HepG2 (cell line): ENCODE measurements at regions not wholly inside any gene's neighbourhood (a gene's known extent, or its start where the extent isn't known, plus 50 kb on each side); places are given as distances from the start of the nearest gene placed in this dataset.
A peak's percentile ranks its signal among the peaks of the same experiment; 100 is the strongest.

Experiments used
- ATAC-seq: fragments of 200-7000 bp; cut with Tn5 transposase; 3 replicates; pipeline ENCODE4 v1.9.1; 2020; ENCODE audit warnings: mild to moderate bottlenecking, moderate library complexity
- BruUV-seq: library from RNA; stranded (reverse); fragments of 400-500 nt; replicated peaks from 2 replicates; lab custom pipeline; 2021; lab: Mats Ljungman, UMichigan
- CTCF ChIA-PET: fragments of 300-600 bp; formaldehyde crosslinking; extraction: SDS; loops from one replicate; lab custom pipeline; 2021; ENCODE audit warnings: low total read pairs, inconsistent platforms, low intra/inter-chr PET ratio; lab: Yijun Ruan, JAX
- POLR2A ChIA-PET: fragments of 350-600 bp; sonication (Branson Sonifier 250); formaldehyde crosslinking; loops from one replicate; lab custom pipeline; 2020; ENCODE audit warnings: antibody characterized with exemption, inconsistent platforms; lab: Yijun Ruan, JAX
- DNase-seq: peaks from one replicate; pipeline ENCODE4 v3.0.0-alpha.2; 2015; ENCODE audit warnings: low spot score
- FAIRE-seq: peaks from 3 replicates; lab custom pipeline; 2011; peaks lifted over from hg19 to GRCh38; lab: Jason Lieb, UNC
- H2AFZ ChIP-seq: one replicate; pipeline ENCODE4 v1.6.1; 2011; ENCODE audit warnings: low read length, inconsistent platforms
- H3K27ac ChIP-seq: fragments of 300-600 bp; 3 replicates; pipeline ENCODE4 v1.8.0; 2011; ENCODE audit warnings: mixed run types, mild to moderate bottlenecking, mixed read lengths, low read length, inconsistent platforms; ENCODE audit not compliant: insufficient read depth; ENCODE audit errors: extremely low read length
- H3K27me3 ChIP-seq, 2 experiments: fragments of 200-600 bp in 1 of 2; 2 replicates in 1 of 2; 3 replicates in 1 of 2; pipeline versions ENCODE4 v1.6.0 to v1.8.0; 2011; ENCODE audit warnings: low read length in 2 of 2, mild to moderate bottlenecking in 2 of 2, moderate library complexity in 2 of 2, inconsistent platforms in 1 of 2; ENCODE audit not compliant: insufficient read depth in 2 of 2, control insufficient read depth in 1 of 2
- H3K36me3 ChIP-seq, 2 experiments: fragments of 200-600 bp in 1 of 2; replicated peaks in 1 of 2; 2 replicates in 1 of 2; 3 replicates in 1 of 2; pipeline versions ENCODE4 v1.5.1 to v1.8.0; 2011; ENCODE audit warnings: low read length in 2 of 2, inconsistent platforms in 1 of 2; ENCODE audit not compliant: insufficient read depth in 2 of 2, control insufficient read depth in 1 of 2
- H3K4me1 ChIP-seq: 2 replicates; pipeline ENCODE4 v1.5.1; 2012; ENCODE audit warnings: low read length, inconsistent platforms; ENCODE audit not compliant: insufficient read depth
- H3K4me2 ChIP-seq: 2 replicates; pipeline ENCODE4 v1.6.0; 2011; ENCODE audit warnings: low read depth, low read length, inconsistent platforms
- H3K4me3 ChIP-seq, 3 experiments: fragments of 200-600 bp in 1 of 3; sonication (generic), shearing (Covaris generic) in 1 of 3; replicated peaks in 1 of 3; 2 replicates each; pipeline ENCODE4 v1.5.1; 2011 to 2016; ENCODE audit warnings: low read length in 3 of 3, inconsistent platforms in 2 of 3, low read depth in 2 of 3, mild to moderate bottlenecking in 2 of 3, control low read depth in 1 of 3, mixed read lengths in 1 of 3; ENCODE audit not compliant: insufficient read depth in 1 of 3
- H3K79me2 ChIP-seq: one replicate; pipeline ENCODE4 v1.6.1; 2011; ENCODE audit warnings: low read length, inconsistent platforms; ENCODE audit not compliant: insufficient read depth
- H3K9ac ChIP-seq: 2 replicates; pipeline ENCODE4 v1.6.0; 2011; ENCODE audit warnings: mild to moderate bottlenecking, low read depth, low read length, inconsistent platforms; ENCODE audit not compliant: insufficient read depth
- H3K9me3 ChIP-seq: 2 replicates; pipeline ENCODE4 v1.5.1; 2012; ENCODE audit warnings: mild to moderate bottlenecking, low read length
- H4K20me1 ChIP-seq: 2 replicates; pipeline ENCODE4 v1.6.0; 2011; ENCODE audit warnings: inconsistent platforms, mild to moderate bottlenecking, low read length, moderate library complexity; ENCODE audit not compliant: insufficient read depth
- DPF2 ChIP-seq: sonication (generic); formaldehyde crosslinking; IDR thresholded peaks from 2 replicates; pipeline ENCODE4 v1.4.0; 2020; ENCODE audit warnings: mild to moderate bottlenecking, low read depth, missing genetic modification reagents, borderline replicate concordance
- FOXP1 ChIP-seq, 2 experiments: fragments of 450-650 bp in 1 of 2; IDR thresholded peaks; 2 replicates each; pipeline ENCODE4 v1.6.1; 2017 to 2018; ENCODE audit warnings: antibody characterized with exemption in 1 of 2
- GABPA ChIP-seq, 2 experiments: IDR thresholded peaks; 2 replicates each; pipeline ENCODE4 v1.6.1; 2011 to 2016; ENCODE audit warnings: low read depth in 2 of 2, low read length in 1 of 2, missing biosample characterization in 1 of 2, missing genetic modification characterization in 1 of 2
- HNF4A ChIP-seq: sonication (generic); formaldehyde crosslinking; IDR thresholded peaks from 2 replicates; pipeline ENCODE4 v1.4.0; 2020; ENCODE audit warnings: missing genetic modification reagents
- MEIS1 ChIP-seq: sonication (generic); formaldehyde crosslinking; IDR thresholded peaks from 2 replicates; pipeline ENCODE4 v1.9.0; 2021; ENCODE audit warnings: mild to moderate bottlenecking, missing genetic modification reagents, moderate library complexity, borderline replicate concordance
- MZF1 ChIP-seq: sonication (generic); formaldehyde crosslinking; IDR thresholded peaks from 2 replicates; pipeline ENCODE4 v1.8.1; 2023; ENCODE audit warnings: mild to moderate bottlenecking, missing genetic modification reagents, borderline replicate concordance
- NONO ChIP-seq, 2 experiments: fragments of 450-650 bp in 1 of 2; sonication (generic) in 1 of 2; formaldehyde crosslinking in 1 of 2; IDR thresholded peaks in 1 of 2; conservative IDR thresholded peaks in 1 of 2; 2 replicates each; pipeline versions ENCODE4 v1.6.1 to v1.8.0; 2017 to 2022; ENCODE audit warnings: mild to moderate bottlenecking in 1 of 2, missing genetic modification reagents in 1 of 2, moderate library complexity in 1 of 2
- ZNF652 ChIP-seq: IDR thresholded peaks from 2 replicates; pipeline ENCODE4 v1.6.1; 2016; ENCODE audit warnings: low read depth, borderline replicate concordance
- WGBS: methylation state at CpG from one replicate; pipeline ENCODE4 v1.1.6; 2017; ENCODE audit warnings: low lambda C conversion rate; 5-methylcytosine and 5-hydroxymethylcytosine counted together
- in situ Hi-C: cut with HindIII; loops from 2 replicates; pipeline ENCODE4 v1.10.0; 2017; ENCODE audit warnings: low pct_unique_long_range_greater_than_20kb; ENCODE audit not compliant: extremely low pct_ligation_motif_present
- intact Hi-C: fragments of 100-400 bp; cut with micrococcal nuclease; formaldehyde crosslinking; loops from one replicate; pipeline ENCODE4 v1.10.0; 2022; ENCODE audit not compliant: unreplicated experiment
- TF ChIP-seq, protein P1 (sequence below): sonication (generic); formaldehyde crosslinking; IDR thresholded peaks from 2 replicates; pipeline ENCODE4 v1.4.0; 2020; ENCODE audit warnings: missing genetic modification reagents

GRCh38 chr5:36383942-36384341 is 82.2 kb upstream of the RANBP3L start:
- FAIRE-seq, result no peak
- Histone ChIP-seq H3K36me3 (no peaks in the 10 kb centered on the region), H4K20me1 (no peaks in the 10 kb centered on the region), H3K4me2 (no peak overlapping the region)
- no TSS peak for BruUV-seq
- intact Hi-C loops, result no loop called here
- no peak for DNase-seq
- TF ChIP-seq MEIS1 (CRISPR knock-in tag) (no peak), NONO (IDR thresholded peaks at IDR 0.05) (no peak), NONO (CRISPR knock-in tag; conservative IDR thresholded peaks at IDR 0.05) (no peak), MZF1 (CRISPR knock-in tag) (no peak), HNF4A (CRISPR knock-in tag) (peak; percentile 18; the same call in 1 of the 2 replicates)
- TF ChIP-seq, all 625 proteins: peak for 1
- peaks cover 15% of the 10 kb centered on the region for H3K4me1 ChIP-seq
- H3K27ac ChIP-seq, result no peak overlapping the region
- no peaks in the 10 kb centered on the region for H3K79me2 ChIP-seq
- no peak overlapping the region for H3K9ac ChIP-seq
- H3K4me3 ChIP-seq, result no peak overlapping the region
- ATAC-seq, result peak; percentile 41; the same call in 1 of the 3 replicates
- 37% methylated on average over 5 of the region's 5 CpGs for WGBS
- ChIA-PET POLR2A (no interaction called here), CTCF (no interaction called here)
- in situ Hi-C loops, result no loop called here
- H2AFZ ChIP-seq, result no peak overlapping the region
- no peaks in the 10 kb centered on the region for H3K9me3 ChIP-seq
- H3K27me3 ChIP-seq, result no peaks in the 10 kb centered on the region; a peak in 1 of 5 replicates

- no peaks in the 10 kb centered on the region for H3K27me3 ChIP-seq
- no peak; the same call in 2 of the 3 replicates for ATAC-seq
- no peak overlapping the region for H3K9ac ChIP-seq
- no peaks in the 10 kb centered on the region for H3K9me3 ChIP-seq
- DNase-seq, result no peak
- WGBS, result 3% methylated on average over 3 of the region's 3 CpGs
- H3K79me2 ChIP-seq, result no peaks in the 10 kb centered on the region
- H3K4me2 ChIP-seq, result no peak overlapping the region
- in situ Hi-C loops (no loop called here), intact Hi-C loops (no loop called here)
- CTCF ChIA-PET, result no interaction called here
- BruUV-seq, result no TSS peak
- FAIRE-seq, result no peak
- TF ChIP-seq DPF2, result no peak
- TF ChIP-seq, protein P1, sequence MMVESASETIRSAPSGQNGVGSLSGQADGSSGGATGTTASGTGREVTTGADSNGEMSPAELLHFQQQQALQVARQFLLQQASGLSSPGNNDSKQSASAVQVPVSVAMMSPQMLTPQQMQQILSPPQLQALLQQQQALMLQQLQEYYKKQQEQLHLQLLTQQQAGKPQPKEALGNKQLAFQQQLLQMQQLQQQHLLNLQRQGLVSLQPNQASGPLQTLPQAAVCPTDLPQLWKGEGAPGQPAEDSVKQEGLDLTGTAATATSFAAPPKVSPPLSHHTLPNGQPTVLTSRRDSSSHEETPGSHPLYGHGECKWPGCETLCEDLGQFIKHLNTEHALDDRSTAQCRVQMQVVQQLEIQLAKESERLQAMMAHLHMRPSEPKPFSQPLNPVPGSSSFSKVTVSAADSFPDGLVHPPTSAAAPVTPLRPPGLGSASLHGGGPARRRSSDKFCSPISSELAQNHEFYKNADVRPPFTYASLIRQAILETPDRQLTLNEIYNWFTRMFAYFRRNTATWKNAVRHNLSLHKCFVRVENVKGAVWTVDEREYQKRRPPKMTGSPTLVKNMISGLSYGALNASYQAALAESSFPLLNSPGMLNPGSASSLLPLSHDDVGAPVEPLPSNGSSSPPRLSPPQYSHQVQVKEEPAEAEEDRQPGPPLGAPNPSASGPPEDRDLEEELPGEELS (CRISPR knock-in tag), result peak; percentile 61; the same call in 1 of the 2 replicates
- peak; percentile 78; the same call in 1 of the 2 replicates for TF ChIP-seq ZNF652
- no peak for TF ChIP-seq FOXP1 (IDR thresholded peaks at IDR 0.05)
- TF ChIP-seq FOXP1 (CRISPR knock-in tag; IDR thresholded peaks at IDR 0.05), result peak; percentile 37; the same call in 1 of the 2 replicates
- no peak for TF ChIP-seq GABPA (IDR thresholded peaks at IDR 0.05; ENCODE audit: low read depth, low read length)
- TF ChIP-seq GABPA (CRISPR knock-in tag; IDR thresholded peaks at IDR 0.05; ENCODE audit: low read depth), result peak; percentile 12; the same call in 1 of the 2 replicates
- H3K4me3 ChIP-seq, result no peak overlapping the region
- no peak overlapping the region for H2AFZ ChIP-seq
- peaks cover 15% of the 10 kb centered on the region for H3K4me1 ChIP-seq
- no peak overlapping the region for H3K27ac ChIP-seq
- POLR2A ChIA-PET, result no interaction called here
- H3K36me3 ChIP-seq, result no peaks in the 10 kb centered on the region
- H4K20me1 ChIP-seq, result no peaks in the 10 kb centered on the region
Measured at GRCh38 chr5:36384845-36385244, 83.1 kb upstream of the RANBP3L start.
